GM12874 (cell line): ENCODE measurements at regions not wholly inside any gene's neighbourhood (a gene's known extent, or its start where the extent isn't known, plus 50 kb on each side); places are given as distances from the start of the nearest gene placed in this dataset.

Source experiments
- TF ChIP-seq, protein P1 (sequence below): IDR thresholded peaks from 2 replicates; pipeline ENCODE4 v1.5.1; 2011; ENCODE audit warnings: low read depth, mild to moderate bottlenecking, control low read depth, low read length, moderate library complexity; ENCODE audit not compliant: insufficient read depth

DNA sequence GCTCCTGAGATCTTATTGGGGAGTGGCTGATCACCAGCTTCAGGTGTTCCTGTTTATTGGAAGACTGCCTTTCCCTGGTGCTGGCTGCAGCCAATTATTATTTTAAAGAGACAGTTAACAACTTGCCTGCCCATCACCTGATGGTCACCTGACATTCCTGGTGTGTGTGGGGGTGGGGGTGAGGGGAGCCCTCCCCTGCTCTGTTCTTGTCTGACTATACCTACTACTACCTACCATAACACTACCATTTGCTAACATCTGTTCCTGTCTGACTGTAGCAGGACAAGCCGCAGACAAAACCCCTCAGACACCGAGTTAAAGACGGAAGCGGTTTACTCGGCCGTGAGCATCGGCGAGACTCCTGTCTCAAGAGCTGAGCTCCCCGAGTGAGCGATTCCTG, 54.9 kb upstream of the NBPF3 start:
- TF ChIP-seq, protein P1, sequence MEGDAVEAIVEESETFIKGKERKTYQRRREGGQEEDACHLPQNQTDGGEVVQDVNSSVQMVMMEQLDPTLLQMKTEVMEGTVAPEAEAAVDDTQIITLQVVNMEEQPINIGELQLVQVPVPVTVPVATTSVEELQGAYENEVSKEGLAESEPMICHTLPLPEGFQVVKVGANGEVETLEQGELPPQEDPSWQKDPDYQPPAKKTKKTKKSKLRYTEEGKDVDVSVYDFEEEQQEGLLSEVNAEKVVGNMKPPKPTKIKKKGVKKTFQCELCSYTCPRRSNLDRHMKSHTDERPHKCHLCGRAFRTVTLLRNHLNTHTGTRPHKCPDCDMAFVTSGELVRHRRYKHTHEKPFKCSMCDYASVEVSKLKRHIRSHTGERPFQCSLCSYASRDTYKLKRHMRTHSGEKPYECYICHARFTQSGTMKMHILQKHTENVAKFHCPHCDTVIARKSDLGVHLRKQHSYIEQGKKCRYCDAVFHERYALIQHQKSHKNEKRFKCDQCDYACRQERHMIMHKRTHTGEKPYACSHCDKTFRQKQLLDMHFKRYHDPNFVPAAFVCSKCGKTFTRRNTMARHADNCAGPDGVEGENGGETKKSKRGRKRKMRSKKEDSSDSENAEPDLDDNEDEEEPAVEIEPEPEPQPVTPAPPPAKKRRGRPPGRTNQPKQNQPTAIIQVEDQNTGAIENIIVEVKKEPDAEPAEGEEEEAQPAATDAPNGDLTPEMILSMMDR = no peak

DNA sequence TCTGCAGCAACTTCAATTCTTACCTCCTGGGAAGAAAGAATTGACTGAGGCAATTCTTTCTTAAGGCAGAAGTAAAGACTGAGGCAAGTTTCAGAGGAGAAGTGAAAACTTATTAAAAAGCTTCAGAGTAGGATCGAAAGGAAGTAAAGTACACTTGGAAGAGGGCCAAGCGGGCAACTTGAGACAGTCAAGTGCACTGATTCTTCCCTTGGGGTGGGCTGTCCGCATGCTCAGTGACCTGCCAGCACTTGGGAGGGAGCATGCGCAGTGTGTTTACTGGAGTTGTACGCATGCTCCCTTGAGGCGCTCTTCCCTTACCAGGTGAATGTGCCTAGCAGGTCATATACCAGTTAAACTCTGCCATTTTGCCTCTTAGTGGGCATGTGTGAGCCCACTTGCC, 55.3 kb upstream of the NBPF3 start:
- TF ChIP-seq, protein P1 = no peak

DNA sequence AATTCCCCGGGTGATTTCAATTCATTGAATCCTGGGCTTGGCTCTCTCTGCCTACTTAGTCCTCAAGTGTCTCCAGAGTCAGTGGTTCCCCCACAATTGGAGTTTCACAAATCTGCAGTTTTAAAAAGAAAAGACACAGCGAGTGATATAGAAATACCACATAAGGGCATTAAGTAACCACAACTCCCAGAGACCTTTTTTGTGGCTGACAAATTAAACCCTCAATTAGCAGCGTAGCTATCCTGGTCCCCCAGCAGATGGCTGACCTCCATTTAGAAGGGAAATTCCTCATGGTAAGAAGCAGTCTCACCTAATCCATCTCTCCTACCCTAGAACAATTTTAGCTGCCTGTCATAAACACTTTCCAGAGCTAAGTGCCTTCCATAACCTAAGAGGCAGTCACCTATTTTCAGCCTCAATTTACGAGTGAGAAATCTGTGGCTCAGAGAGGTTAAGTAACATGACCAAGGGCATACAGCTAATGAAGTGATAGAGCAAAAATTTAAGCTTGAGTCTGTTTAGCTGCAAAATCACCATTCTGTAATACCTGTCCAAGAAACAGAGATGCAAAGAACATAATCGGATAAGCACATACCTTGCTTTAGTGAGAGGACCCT, 56.0 kb upstream of the NBPF3 start:
- TF ChIP-seq, protein P1 = no peak

DNA sequence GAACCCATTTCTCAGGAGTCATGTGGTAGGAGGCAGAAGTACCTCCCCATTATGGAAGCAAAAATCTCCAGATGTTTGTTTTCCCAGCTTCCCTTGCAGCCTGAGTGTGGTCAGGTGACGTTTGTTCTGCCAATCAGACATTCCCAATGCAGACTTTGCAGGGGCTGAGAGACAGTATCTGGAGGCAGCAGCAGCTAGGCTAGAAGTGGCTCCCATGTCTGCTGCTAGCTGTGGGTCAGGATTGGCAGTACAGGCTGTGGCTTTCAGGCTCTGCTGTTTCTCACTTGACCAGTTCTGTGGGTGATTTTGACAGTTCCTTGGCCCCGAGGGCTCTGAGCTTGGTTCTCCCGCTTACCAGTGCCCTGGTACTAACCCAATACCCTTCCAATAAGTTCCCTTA, 58.6 kb upstream of the NBPF3 start:
- TF ChIP-seq, protein P1 = no peak

DNA sequence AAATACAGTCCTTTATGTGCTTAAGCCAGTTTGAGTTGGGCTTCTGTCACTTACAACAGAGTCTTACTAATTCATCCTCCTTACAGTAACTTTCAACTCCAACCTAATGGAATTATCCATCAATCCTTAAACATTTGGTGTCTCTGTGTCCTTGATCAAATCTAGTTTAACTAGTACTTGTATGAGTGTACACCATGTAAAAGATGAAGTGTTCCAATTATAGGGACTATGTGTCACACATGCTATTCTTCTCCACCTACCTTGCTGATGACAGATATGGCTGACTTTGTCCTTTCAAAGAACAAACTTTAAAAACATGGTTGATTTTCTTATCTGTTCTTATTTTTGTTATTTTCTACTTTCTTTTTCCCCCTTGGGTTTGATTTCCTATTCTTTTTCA, 60.4 kb upstream of the NBPF3 start:
- TF ChIP-seq, protein P1 = no peak

DNA sequence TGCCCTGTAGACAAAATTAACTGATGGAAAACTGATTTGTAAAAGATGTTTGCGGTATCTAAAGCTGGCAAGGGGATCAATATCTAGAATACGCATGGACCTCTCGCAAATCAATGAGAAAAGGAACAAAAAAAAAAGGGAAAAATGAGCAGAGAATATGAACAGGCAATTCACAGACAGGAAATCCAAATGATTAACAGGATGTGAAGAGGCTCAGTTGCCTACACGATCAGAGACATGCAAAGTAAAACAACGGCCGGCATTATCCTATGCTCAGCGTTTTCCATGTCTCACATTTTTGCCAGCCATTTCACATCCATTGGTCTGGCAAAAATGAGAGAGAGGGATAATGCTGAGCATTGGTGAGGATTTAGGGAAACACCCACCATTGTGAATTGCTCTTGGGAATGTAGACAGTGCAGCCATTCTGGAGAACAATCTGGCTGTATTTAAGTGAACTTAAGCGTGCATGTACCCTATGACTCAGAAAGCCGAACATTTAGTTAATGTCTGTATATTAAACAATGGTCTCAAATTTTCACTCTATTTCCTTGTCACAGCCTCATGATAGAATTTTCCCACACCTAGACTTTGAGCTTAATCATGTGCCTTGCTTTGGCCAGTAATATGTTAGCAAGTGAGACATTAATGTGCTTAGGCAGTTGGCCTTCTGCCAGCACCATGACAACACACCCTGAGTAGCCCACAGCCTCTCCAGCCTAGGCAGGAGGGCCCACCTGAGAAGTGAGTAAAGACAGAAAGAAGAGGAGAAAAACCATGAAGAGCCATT, 61.0 kb upstream of the NBPF3 start:
- TF ChIP-seq, protein P1 = no peak

DNA sequence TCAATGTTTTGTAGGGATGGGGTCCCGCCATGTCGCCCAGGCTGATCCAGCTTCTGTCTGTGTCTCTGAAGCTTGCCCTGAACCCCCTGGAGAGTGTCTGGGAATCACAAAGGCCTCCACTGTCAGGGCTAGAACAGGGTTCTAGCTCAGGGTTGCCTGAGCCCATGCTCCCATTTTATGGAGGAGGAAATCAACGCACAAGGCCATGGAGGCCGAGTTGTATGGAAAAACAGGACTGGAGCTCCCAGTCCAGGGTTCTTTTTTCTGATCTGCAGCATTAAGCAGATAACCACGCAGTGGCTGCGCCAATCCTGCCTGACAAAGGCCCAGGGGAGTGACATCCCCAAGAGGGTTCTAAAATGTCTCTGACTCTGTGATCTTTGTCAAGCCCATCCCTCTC, 67.6 kb upstream of the NBPF3 start:
- TF ChIP-seq, protein P1 = no peak
